Keratinocyte (primary cell): ENCODE measurements at regions not wholly inside any gene's neighbourhood (a gene's known extent, or its start where the extent isn't known, plus 50 kb on each side); places are given as distances from the start of the nearest gene placed in this dataset.

ENCODE experiments used
- DNase-seq: peaks from one replicate; pipeline ENCODE4 v3.0.0-alpha.2; 2011; ENCODE audit warnings: low read depth, missing footprints, low spot score
- FAIRE-seq: peaks from 2 replicates; lab custom pipeline; 2011; peaks lifted over from hg19 to GRCh38; lab: Jason Lieb, UNC
- H2AFZ ChIP-seq: 2 replicates; pipeline ENCODE4 v1.6.0; 2012; ENCODE audit warnings: low read length, control low read depth, inconsistent platforms; ENCODE audit not compliant: control insufficient read depth
- H3K27ac ChIP-seq: 2 replicates; pipeline ENCODE4 v1.5.1; 2011; ENCODE audit warnings: low read length; ENCODE audit not compliant: control insufficient read depth, insufficient read depth
- H3K27me3 ChIP-seq: 3 replicates; pipeline ENCODE4 v1.6.0; 2011; ENCODE audit warnings: low read length; ENCODE audit not compliant: control insufficient read depth, insufficient read depth; ENCODE audit errors: extremely low read depth
- H3K36me3 ChIP-seq, 2 experiments: 2 replicates in 1 of 2; 3 replicates in 1 of 2; pipeline ENCODE4 v1.5.1; 2011; ENCODE audit warnings: low read length in 2 of 2, mild to moderate bottlenecking in 1 of 2; ENCODE audit not compliant: control insufficient read depth in 2 of 2, insufficient read depth in 2 of 2; ENCODE audit errors: extremely low read depth in 1 of 2
- H3K4me1 ChIP-seq: 3 replicates; pipeline ENCODE4 v1.5.1; 2011; ENCODE audit warnings: low read length; ENCODE audit not compliant: control insufficient read depth, insufficient read depth; ENCODE audit errors: extremely low read depth
- H3K4me2 ChIP-seq: 3 replicates; pipeline ENCODE4 v1.6.0; 2011; ENCODE audit warnings: low read depth, low read length; ENCODE audit not compliant: control insufficient read depth, insufficient read depth; ENCODE audit errors: extremely low read depth
- H3K4me3 ChIP-seq, 3 experiments: fragments of 200-600 bp in 1 of 3; sonication (generic) in 1 of 3; 2 replicates in 2 of 3; 3 replicates in 1 of 3; pipeline ENCODE4 v1.5.1; 2011 to 2016; ENCODE audit warnings: low read length in 3 of 3, mild to moderate bottlenecking in 3 of 3, control low read depth in 2 of 3, inconsistent platforms in 1 of 3, low read depth in 1 of 3, mixed read lengths in 1 of 3, mixed run types in 1 of 3, moderate library complexity in 1 of 3; ENCODE audit not compliant: control insufficient read depth in 2 of 3, insufficient read depth in 2 of 3; ENCODE audit errors: extremely low read depth in 1 of 3
- H3K79me2 ChIP-seq: 2 replicates; pipeline ENCODE4 v1.6.0; 2012; ENCODE audit warnings: low read length; ENCODE audit not compliant: control insufficient read depth, insufficient read depth
- H3K9ac ChIP-seq: 3 replicates; pipeline ENCODE4 v1.6.0; 2011; ENCODE audit warnings: low read length; ENCODE audit not compliant: control insufficient read depth, insufficient read depth; ENCODE audit errors: extremely low read depth
- H3K9me1 ChIP-seq: 3 replicates; pipeline ENCODE4 v1.6.0; 2011; ENCODE audit warnings: low read length; ENCODE audit not compliant: control insufficient read depth, insufficient read depth; ENCODE audit errors: extremely low read depth
- H3K9me3 ChIP-seq: 2 replicates; pipeline ENCODE4 v1.5.1; 2012; ENCODE audit warnings: low read depth, low read length; ENCODE audit not compliant: control insufficient read depth
- H4K20me1 ChIP-seq: 3 replicates; pipeline ENCODE4 v1.6.0; 2011; ENCODE audit warnings: low read length; ENCODE audit not compliant: control insufficient read depth, insufficient read depth; ENCODE audit errors: extremely low read depth
- EZH2 ChIP-seq: IDR thresholded peaks from one replicate; pipeline ENCODE4 v1.6.1; 2012; ENCODE audit warnings: inconsistent platforms, mild to moderate bottlenecking, low read length, moderate library complexity
- dilution Hi-C: fragments of 300-500 bp; cut with MboI; formaldehyde crosslinking; loops from one replicate; pipeline ENCODE4 v1.7.0; 2020; ENCODE audit warnings: low sequenced_read_pairs; ENCODE audit not compliant: extremely low pct_ligation_motif_present
- TF ChIP-seq, protein P1 (sequence below), 3 experiments: IDR thresholded peaks in 1 of 3; conservative IDR thresholded peaks in 1 of 3; optimal IDR thresholded peaks in 1 of 3; 2 replicates in 2 of 3; 3 replicates in 1 of 3; pipeline versions ENCODE3 to v1.5.1; 2011; ENCODE audit warnings: low read length in 3 of 3, mild to moderate bottlenecking in 3 of 3, moderate library complexity in 2 of 3, control low read depth in 1 of 3, inconsistent platforms in 1 of 3; ENCODE audit not compliant: insufficient read depth in 2 of 3; ENCODE audit errors: extremely low read depth in 1 of 3

DNA sequence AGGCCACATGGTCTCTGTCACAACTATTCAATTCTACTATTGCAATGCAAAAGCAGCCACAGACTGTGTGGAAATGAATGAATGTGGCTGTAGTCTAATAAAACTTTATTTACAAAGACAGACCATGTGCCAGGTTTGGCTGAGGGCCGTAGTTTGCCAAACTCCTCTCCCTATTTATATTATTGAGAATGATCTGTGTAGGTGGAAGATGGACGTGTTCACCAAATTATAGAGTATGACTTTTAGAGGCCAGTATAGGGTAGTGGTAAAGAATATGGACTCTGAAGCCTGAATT is 125.7 kb upstream of the MYLIP start:
- no peak overlapping the region for H3K4me2 ChIP-seq
- H3K27me3 ChIP-seq: peaks cover 3% of the 10 kb centered on the region
- H3K4me1 ChIP-seq: no peaks in the 10 kb centered on the region
- H3K9ac ChIP-seq: no peak overlapping the region
- no peaks in the 10 kb centered on the region for H3K9me1 ChIP-seq
- no peaks in the 10 kb centered on the region for H3K79me2 ChIP-seq
- no peaks in the 10 kb centered on the region for H3K36me3 ChIP-seq
- H4K20me1 ChIP-seq: no peaks in the 10 kb centered on the region
- FAIRE-seq: no peak
- H3K27ac ChIP-seq: no peak overlapping the region
- no peak for DNase-seq
- no peak overlapping the region for H2AFZ ChIP-seq
- TF ChIP-seq, protein P1, sequence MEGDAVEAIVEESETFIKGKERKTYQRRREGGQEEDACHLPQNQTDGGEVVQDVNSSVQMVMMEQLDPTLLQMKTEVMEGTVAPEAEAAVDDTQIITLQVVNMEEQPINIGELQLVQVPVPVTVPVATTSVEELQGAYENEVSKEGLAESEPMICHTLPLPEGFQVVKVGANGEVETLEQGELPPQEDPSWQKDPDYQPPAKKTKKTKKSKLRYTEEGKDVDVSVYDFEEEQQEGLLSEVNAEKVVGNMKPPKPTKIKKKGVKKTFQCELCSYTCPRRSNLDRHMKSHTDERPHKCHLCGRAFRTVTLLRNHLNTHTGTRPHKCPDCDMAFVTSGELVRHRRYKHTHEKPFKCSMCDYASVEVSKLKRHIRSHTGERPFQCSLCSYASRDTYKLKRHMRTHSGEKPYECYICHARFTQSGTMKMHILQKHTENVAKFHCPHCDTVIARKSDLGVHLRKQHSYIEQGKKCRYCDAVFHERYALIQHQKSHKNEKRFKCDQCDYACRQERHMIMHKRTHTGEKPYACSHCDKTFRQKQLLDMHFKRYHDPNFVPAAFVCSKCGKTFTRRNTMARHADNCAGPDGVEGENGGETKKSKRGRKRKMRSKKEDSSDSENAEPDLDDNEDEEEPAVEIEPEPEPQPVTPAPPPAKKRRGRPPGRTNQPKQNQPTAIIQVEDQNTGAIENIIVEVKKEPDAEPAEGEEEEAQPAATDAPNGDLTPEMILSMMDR (optimal IDR thresholded peaks at IDR 0.05 in 1 of 3, IDR thresholded peaks at IDR 0.05 in 1 of 3, conservative IDR thresholded peaks at IDR 0.05 in 1 of 3; ENCODE audit: extremely low read depth in 1 of 3, insufficient read depth in 2 of 3, low read length in 3 of 3): no peak
- no peak for TF ChIP-seq EZH2
- dilution Hi-C loops: no loop called here
- no peaks in the 10 kb centered on the region for H3K9me3 ChIP-seq
- H3K4me3 ChIP-seq: no peak overlapping the region

DNA sequence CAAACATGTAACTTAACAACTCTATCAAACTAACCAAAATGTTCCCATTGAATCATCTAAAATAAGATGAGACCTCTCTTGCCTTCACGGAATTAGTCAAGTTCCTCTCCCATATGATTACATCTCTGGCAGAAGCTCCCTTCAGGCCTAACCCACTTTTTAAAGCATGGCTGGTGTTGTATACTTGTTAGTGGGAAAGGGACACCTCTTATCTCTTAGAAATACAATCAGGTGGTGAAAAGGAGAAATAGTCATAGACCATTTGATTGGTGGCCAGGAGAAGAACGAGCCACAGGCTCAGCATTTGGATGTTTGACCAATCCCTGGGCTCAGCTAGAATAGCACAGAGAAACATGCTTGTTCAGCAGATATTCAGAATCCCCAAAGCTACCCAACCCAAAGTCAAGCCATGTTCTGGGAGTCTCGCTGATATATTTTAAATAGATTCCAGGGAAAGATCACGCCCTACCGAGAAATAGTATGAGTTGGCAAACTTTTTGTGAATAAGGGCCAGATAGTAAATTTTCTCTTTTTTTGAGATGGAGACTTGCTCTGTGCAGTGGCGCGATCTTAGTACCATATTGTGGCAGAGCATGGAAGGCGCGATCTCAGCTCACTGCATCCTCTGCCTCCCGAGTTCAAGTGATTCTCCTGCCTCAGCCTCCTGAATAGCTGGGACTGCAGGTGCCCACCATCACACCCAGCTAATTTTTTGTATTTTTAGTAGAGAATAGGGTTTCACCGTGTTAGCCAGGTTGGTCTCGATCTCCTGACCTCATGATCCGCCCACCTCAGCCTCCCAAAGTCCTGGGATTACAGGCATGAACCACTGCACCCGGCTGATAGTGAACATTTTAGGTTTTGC is 126.3 kb upstream of the MYLIP start:
- Histone ChIP-seq H3K4me1 (no peaks in the 10 kb centered on the region), H3K4me2 (no peak overlapping the region), H4K20me1 (no peaks in the 10 kb centered on the region), H2AFZ (no peak overlapping the region), H3K27me3 (peaks cover 3% of the 10 kb centered on the region), H3K9me1 (no peaks in the 10 kb centered on the region), H3K9me3 (no peaks in the 10 kb centered on the region), H3K27ac (no peak overlapping the region), H3K36me3 (no peaks in the 10 kb centered on the region), H3K9ac (no peak overlapping the region), H3K4me3 (no peak overlapping the region), H3K79me2 (no peaks in the 10 kb centered on the region)
- TF ChIP-seq, protein P1 (optimal IDR thresholded peaks at IDR 0.05 in 1 of 3, IDR thresholded peaks at IDR 0.05 in 1 of 3, conservative IDR thresholded peaks at IDR 0.05 in 1 of 3; ENCODE audit: extremely low read depth in 1 of 3, insufficient read depth in 2 of 3, low read length in 3 of 3): no peak
- TF ChIP-seq EZH2: no peak
- FAIRE-seq (no peak), DNase-seq (no peak)
- dilution Hi-C loops: no loop called here
